Heart left ventricle (tissue), 16 donors: ENCODE measurements at regions not wholly inside any gene's neighbourhood (a gene's known extent, or its start where the extent isn't known, plus 50 kb on each side); places are given as distances from the start of the nearest gene placed in this dataset.

Experiments
- ATAC-seq, 4 donors: fragments of 200-7000 bp; cut with Tn5 transposase; one replicate each; pipeline ENCODE4 v1.9.1; 2020 to 2022; ENCODE audit warnings: moderate library complexity in 4 of 4, mild to moderate bottlenecking in 3 of 4, moderate number of reproducible peaks in 1 of 4
- DNase-seq, 5 donors: peaks; one replicate each; pipeline ENCODE4 v3.0.0-alpha.2; 2020
- H3K27ac ChIP-seq, 12 donors: fragments of 200-600 bp; sonication (generic) in 4 of 12; one replicate each; pipeline versions ENCODE4 v1.5.0 to v1.8.0; 2016 to 2022; ENCODE audit warnings: mild to moderate bottlenecking in 2 of 12
- H3K27me3 ChIP-seq, 9 donors: fragments of 200-600 bp; sonication (generic) in 2 of 9; one replicate each; pipeline versions ENCODE4 v1.5.1 to v1.8.0; 2016 to 2022; ENCODE audit warnings: mild to moderate bottlenecking in 3 of 9
- H3K36me3 ChIP-seq, 9 donors: fragments of 200-600 bp; sonication (generic) in 2 of 9; one replicate each; pipeline versions ENCODE4 v1.5.0 to v1.8.0; 2018 to 2022; ENCODE audit warnings: mild to moderate bottlenecking in 2 of 9
- H3K4me1 ChIP-seq, 12 donors: fragments of 200-600 bp; sonication (generic) in 4 of 12; one replicate each; pipeline versions ENCODE4 v1.5.0 to v1.8.0; 2016 to 2022; ENCODE audit warnings: mild to moderate bottlenecking in 3 of 12
- H3K4me3 ChIP-seq, 12 donors: fragments of 200-600 bp; sonication (generic) in 4 of 12; one replicate each; pipeline versions ENCODE4 v1.5.0 to v1.8.0; 2017 to 2022; ENCODE audit warnings: mild to moderate bottlenecking in 9 of 12, moderate library complexity in 4 of 12
- H3K9me3 ChIP-seq, 12 donors: fragments of 200-600 bp; sonication (generic) in 4 of 12; one replicate each; pipeline versions ENCODE4 v1.5.0 to v1.8.0; 2016 to 2022; ENCODE audit warnings: mild to moderate bottlenecking in 1 of 12
- CTCF ChIP-seq, 12 donors: fragments of 200-600 bp; sonication (generic) in 4 of 12; IDR thresholded peaks; one replicate each; pipeline versions ENCODE4 v1.5.0 to v1.8.0; 2018 to 2022; ENCODE audit warnings: antibody characterized with exemption in 12 of 12, mild to moderate bottlenecking in 5 of 12
- POLR2A ChIP-seq, 2 donors: fragments of 450-650 bp; IDR thresholded peaks; one replicate each; pipeline ENCODE4 v1.6.1; 2017; ENCODE audit warnings: antibody characterized with exemption in 2 of 2, mild to moderate bottlenecking in 2 of 2, moderate library complexity in 2 of 2
- WGBS, 4 donors: extraction: QIAGEN DNeasy Blood & Tissue Kit in 2 of 4; methylation state at CpG; one replicate each; pipeline versions ENCODE4 v1.1.5 to v1.1.7; 2013 to 2018; 5-methylcytosine and 5-hydroxymethylcytosine counted together
- intact Hi-C, 10 donors: fragments of 100-400 bp; cut with DNase I; formaldehyde crosslinking; loops; one replicate each; pipeline versions ENCODE4 v1.11.1 to v1.14.2; 2022
- donor health status: ischemic (EF 13 %, LVEDD 7.1; RV severe dilation, severe dysfunction).
- donor health status: healthy with polysubstance abuse.
- donor health status: DM: no; HTN: yes; CAD: no.
- donor health status: DM: no; HTN: no; CAD: no.
- donor health status: ischemic (EF 25% LVEDD 6.9; RV normal size, moderate dysfunction).
- donor health status: ischemic (EF 25% LVEDD 5.7; RV mildly dilated, moderate dysfunction).
- donor health status: healthy.
- donor health status: DM: yes; HTN: yes; CAD: no.
- donor health status: ischemic (EF 35%, LVEDD 5.7; RV mildly dilated, moderate dysfunction).
- donor health status: nonischemic (EF 11% LVEDD 7.7; RV severe dilation, severe dysfunction).
- donor health status: DM: yes; HTN: yes; CAD: no.
- donor health status: PGD.
- donor health status: ischemic (EF 29% LVEDD 5.4; RV normal size, mild dysfunction).
- donor health status: nonischemic (EF 23%, LVEDD 6.1; RV moderate dilation, normal function).

GRCh38 chrX:22429704-22430103 lies 157.0 kb downstream of the CBLL2 start:
- H3K9me3 ChIP-seq, result no peaks in the 10 kb centered on the region
- H3K4me1 ChIP-seq, result no peaks in the 10 kb centered on the region
- H3K4me3 ChIP-seq, result no peak overlapping the region
- ATAC-seq (no peak), DNase-seq (no peak)
- peaks cover 0 to 5% (median 0%) of the 10 kb centered on the region in 9 donors for H3K27me3 ChIP-seq
- no peaks in the 10 kb centered on the region for H3K36me3 ChIP-seq
- TF ChIP-seq CTCF (IDR thresholded peaks at IDR 0.05) (no peak), POLR2A (IDR thresholded peaks at IDR 0.05) (no peak)
- H3K27ac ChIP-seq, result peak overlapping the region in 1 of 12 donors; percentile 8
- WGBS, 4 donors, result 71 to 91% (median 79%) methylated on average over 3 of the region's 3 CpGs
- intact Hi-C loops, result loop anchor here in 1 of 10 donors (10.0 kb wide), 1 partner anchor 405 kb away; no protein-coding TSS in a partner anchor

- peaks cover 0 to 4% (median 0%) of the 10 kb centered on the region in 12 donors for H3K9me3 ChIP-seq
- no peaks in the 10 kb centered on the region for H3K4me1 ChIP-seq
- intact Hi-C loops, result no loop called here
- no peaks in the 10 kb centered on the region for H3K36me3 ChIP-seq
- DNase-seq (no peak), ATAC-seq (no peak)
- H3K4me3 ChIP-seq, result no peak overlapping the region
- TF ChIP-seq POLR2A (IDR thresholded peaks at IDR 0.05) (no peak), CTCF (IDR thresholded peaks at IDR 0.05) (no peak)
- no peak overlapping the region for H3K27ac ChIP-seq
- H3K27me3 ChIP-seq, result peaks cover 0 to 5% (median 0%) of the 10 kb centered on the region in 9 donors
- WGBS, 4 donors, result 79 to 88% (median 83%) methylated on average over 5 of the region's 5 CpGs
Measured at GRCh38 chrX:22430701-22431100, 158.0 kb downstream of the CBLL2 start.

GRCh38 chrX:22433292-22434070 lies 160.8 kb downstream of the CBLL2 start:
- peak in 1 of 5 donors; percentile 20 for DNase-seq
- Histone ChIP-seq H3K27me3 (peaks cover 0 to 5% (median 0%) of the 10 kb centered on the region in 9 donors), H3K4me3 (no peak overlapping the region), H3K4me1 (no peaks in the 10 kb centered on the region), H3K36me3 (no peaks in the 10 kb centered on the region), H3K9me3 (peaks cover 0 to 4% (median 0%) of the 10 kb centered on the region in 12 donors), H3K27ac (no peak overlapping the region)
- ATAC-seq, result no peak
- intact Hi-C loops, result no loop called here
- no peak for TF ChIP-seq CTCF (IDR thresholded peaks at IDR 0.05)
- 58 to 69% (median 59%) methylated on average over 9 to 12 of the region's 12 CpGs for WGBS, 4 donors

- TF ChIP-seq CTCF (IDR thresholded peaks at IDR 0.05) (no peak), POLR2A (IDR thresholded peaks at IDR 0.05) (no peak)
- Histone ChIP-seq H3K36me3 (no peaks in the 10 kb centered on the region), H3K9me3 (peaks cover 0 to 7% (median 0%) of the 10 kb centered on the region in 12 donors), H3K27me3 (no peaks in the 10 kb centered on the region), H3K4me1 (no peaks in the 10 kb centered on the region), H3K4me3 (no peak overlapping the region), H3K27ac (no peak overlapping the region)
- DNase-seq (no peak), ATAC-seq (no peak)
- intact Hi-C loops, result no loop called here
- 57 to 78% (median 75%) methylated on average over 1 of the region's 1 CpG for WGBS, 4 donors
Measured at GRCh38 chrX:22445880-22446279, 173.2 kb downstream of the CBLL2 start.
